ENCODE measurements at regions not wholly inside any gene's neighbourhood (a gene's known extent, or its start where the extent isn't known, plus 50 kb on each side); places are given as distances from the start of the nearest gene placed in this dataset.
A peak's percentile ranks its signal among the peaks of the same experiment; 100 is the strongest.

GRCh38 chr3:115384381-115384780, 237.3 kb upstream of the ZBTB20 start:
- DNase-seq, result no peak
- Mint-ChIP-seq H3K9me3 (ENCODE audit: unreplicated experiment) (peaks cover 3% of the 10 kb centered on the region), H3K36me3 (ENCODE audit: unreplicated experiment) (no peaks in the 10 kb centered on the region), H3K27me3 (ENCODE audit: unreplicated experiment) (peaks cover 2% of the 10 kb centered on the region), H3K4me1 (ENCODE audit: low read depth, unreplicated experiment) (peaks cover 13% of the 10 kb centered on the region), H3K27ac (ENCODE audit: unreplicated experiment) (no peak overlapping the region), H3K4me3 (ENCODE audit: unreplicated experiment) (no peak overlapping the region)
- TF ChIP-seq CTCF (IDR thresholded peaks at IDR 0.05; ENCODE audit: partially characterized antibody, unreplicated experiment), result no peak

DNA sequence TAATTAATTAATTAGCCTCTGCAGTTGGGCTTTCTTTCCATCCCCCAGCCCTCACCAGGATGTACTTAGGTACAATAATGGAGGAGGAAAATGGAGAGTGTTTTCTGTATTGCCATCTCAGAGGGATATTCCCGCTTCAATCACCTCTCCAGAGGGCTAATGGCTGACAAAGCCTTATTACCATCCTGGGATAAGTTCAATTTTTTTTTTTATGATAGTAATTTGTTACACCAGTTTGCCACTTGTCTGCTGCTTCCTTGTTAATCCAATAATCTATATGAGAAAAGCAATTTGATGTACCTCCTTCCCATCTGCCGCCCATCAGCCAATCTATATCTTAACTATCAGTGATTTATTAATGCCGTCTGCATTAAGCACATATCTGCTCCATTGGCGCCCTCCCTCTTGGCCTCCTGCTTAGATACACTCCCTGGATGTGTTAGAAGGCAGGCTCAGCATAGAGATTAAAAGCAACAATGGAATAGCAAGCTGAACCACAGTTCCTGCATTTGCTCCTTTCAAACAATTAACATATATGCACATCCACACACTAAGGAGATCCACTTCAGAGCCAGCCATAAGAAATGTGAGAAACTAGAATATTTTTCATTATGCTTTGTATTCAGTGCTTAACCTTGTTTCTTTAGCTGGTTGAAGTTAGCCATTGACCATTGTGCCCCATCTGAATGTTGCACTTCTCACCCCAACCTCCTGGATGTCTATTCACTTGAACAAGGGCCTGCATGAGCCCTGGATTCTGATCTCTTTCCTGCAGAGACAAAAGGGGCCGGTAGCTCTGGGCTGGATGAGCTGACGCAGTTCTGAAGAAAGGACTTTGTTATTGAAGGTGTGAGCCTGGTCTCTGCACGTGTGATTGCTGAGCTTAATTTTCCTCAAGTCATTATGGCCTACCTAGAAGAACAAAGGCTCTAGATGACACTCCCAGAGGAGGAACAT, 237.3 kb upstream of the GAP43 start:
- Mint-ChIP-seq H3K27me3 (ENCODE audit: unreplicated experiment) (peaks cover 2% of the 10 kb centered on the region), H3K27ac (ENCODE audit: unreplicated experiment) (peak overlapping the region; percentile 84), H3K9me3 (ENCODE audit: unreplicated experiment) (peaks cover 3% of the 10 kb centered on the region), H3K4me3 (ENCODE audit: unreplicated experiment) (no peak overlapping the region), H3K4me1 (ENCODE audit: low read depth, unreplicated experiment) (peaks cover 24% of the 10 kb centered on the region), H3K36me3 (ENCODE audit: unreplicated experiment) (no peaks in the 10 kb centered on the region)
- no peak for TF ChIP-seq CTCF (IDR thresholded peaks at IDR 0.05; ENCODE audit: partially characterized antibody, unreplicated experiment)
- DNase-seq, result no peak

- H3K27me3 Mint-ChIP-seq (ENCODE audit: unreplicated experiment), result peaks cover 2% of the 10 kb centered on the region
- H3K9me3 Mint-ChIP-seq (ENCODE audit: unreplicated experiment), result peaks cover 3% of the 10 kb centered on the region
- no peak for TF ChIP-seq CTCF (IDR thresholded peaks at IDR 0.05; ENCODE audit: partially characterized antibody, unreplicated experiment)
- H3K4me3 Mint-ChIP-seq (ENCODE audit: unreplicated experiment), result no peak overlapping the region
- DNase-seq, result no peak
- no peak overlapping the region for H3K27ac Mint-ChIP-seq (ENCODE audit: unreplicated experiment)
- H3K36me3 Mint-ChIP-seq (ENCODE audit: unreplicated experiment), result no peaks in the 10 kb centered on the region
- H3K4me1 Mint-ChIP-seq (ENCODE audit: low read depth, unreplicated experiment), result peaks cover 24% of the 10 kb centered on the region
These were observed 235.1 kb upstream of the GAP43 start for GRCh38 chr3:115388166-115388565.

DNA sequence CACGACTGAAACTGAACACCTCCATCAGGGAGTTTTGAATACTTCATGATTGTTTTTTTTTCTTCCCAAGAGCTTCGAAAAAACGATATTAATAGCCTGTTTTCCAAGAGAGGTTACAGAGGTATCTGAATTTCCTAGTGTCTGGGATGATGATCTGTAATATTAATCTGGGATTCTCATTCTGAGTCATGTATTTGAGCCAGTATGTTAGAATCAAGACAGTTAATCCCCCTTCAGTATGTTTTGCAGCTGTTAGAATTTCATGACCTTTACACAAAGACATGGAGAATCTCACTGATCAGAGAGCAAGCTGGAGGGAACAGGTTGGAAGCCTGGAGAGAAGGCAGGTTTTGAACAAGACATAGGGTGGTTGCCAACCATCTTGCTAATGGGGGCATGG, 234.5 kb upstream of the GAP43 start:
- no peaks in the 10 kb centered on the region for H3K36me3 Mint-ChIP-seq (ENCODE audit: unreplicated experiment)
- H3K4me1 Mint-ChIP-seq (ENCODE audit: low read depth, unreplicated experiment), result peaks cover 24% of the 10 kb centered on the region
- no peak overlapping the region for H3K4me3 Mint-ChIP-seq (ENCODE audit: unreplicated experiment)
- no peak for DNase-seq
- H3K27me3 Mint-ChIP-seq (ENCODE audit: unreplicated experiment), result peaks cover 2% of the 10 kb centered on the region
- peaks cover 3% of the 10 kb centered on the region for H3K9me3 Mint-ChIP-seq (ENCODE audit: unreplicated experiment)
- no peak for TF ChIP-seq CTCF (IDR thresholded peaks at IDR 0.05; ENCODE audit: partially characterized antibody, unreplicated experiment)
- no peak overlapping the region for H3K27ac Mint-ChIP-seq (ENCODE audit: unreplicated experiment)

DNA sequence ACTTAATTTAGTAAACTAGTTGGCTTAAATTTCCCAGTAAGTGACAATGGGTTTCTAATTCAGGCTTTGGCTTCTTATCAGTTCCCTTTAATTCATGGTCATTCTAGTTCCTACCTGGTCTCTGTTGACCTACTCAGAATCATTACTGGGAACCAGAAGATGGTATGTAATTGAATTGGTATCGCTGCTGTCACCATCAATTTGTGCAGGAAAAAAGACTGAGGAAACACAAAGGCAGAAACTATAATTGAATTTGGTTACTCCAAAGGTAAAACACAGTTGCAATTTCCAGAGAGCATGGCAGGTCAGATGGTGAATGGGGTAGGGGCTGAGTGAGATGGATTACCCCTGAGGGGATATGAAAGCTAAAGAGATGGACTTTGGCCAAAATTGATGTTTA, 226.5 kb upstream of the GAP43 start:
- Mint-ChIP-seq H3K9me3 (ENCODE audit: unreplicated experiment) (no peaks in the 10 kb centered on the region), H3K27ac (ENCODE audit: unreplicated experiment) (no peak overlapping the region), H3K4me1 (ENCODE audit: low read depth, unreplicated experiment) (peaks cover 26% of the 10 kb centered on the region), H3K27me3 (ENCODE audit: unreplicated experiment) (no peaks in the 10 kb centered on the region), H3K4me3 (ENCODE audit: unreplicated experiment) (no peak overlapping the region), H3K36me3 (ENCODE audit: unreplicated experiment) (no peaks in the 10 kb centered on the region)
- DNase-seq, result no peak
- TF ChIP-seq CTCF (IDR thresholded peaks at IDR 0.05; ENCODE audit: partially characterized antibody, unreplicated experiment), result no peak
